ENCODE measurements at regions not wholly inside any gene's neighbourhood (a gene's known extent, or its start where the extent isn't known, plus 50 kb on each side); places are given as distances from the start of the nearest gene placed in this dataset.

DNA sequence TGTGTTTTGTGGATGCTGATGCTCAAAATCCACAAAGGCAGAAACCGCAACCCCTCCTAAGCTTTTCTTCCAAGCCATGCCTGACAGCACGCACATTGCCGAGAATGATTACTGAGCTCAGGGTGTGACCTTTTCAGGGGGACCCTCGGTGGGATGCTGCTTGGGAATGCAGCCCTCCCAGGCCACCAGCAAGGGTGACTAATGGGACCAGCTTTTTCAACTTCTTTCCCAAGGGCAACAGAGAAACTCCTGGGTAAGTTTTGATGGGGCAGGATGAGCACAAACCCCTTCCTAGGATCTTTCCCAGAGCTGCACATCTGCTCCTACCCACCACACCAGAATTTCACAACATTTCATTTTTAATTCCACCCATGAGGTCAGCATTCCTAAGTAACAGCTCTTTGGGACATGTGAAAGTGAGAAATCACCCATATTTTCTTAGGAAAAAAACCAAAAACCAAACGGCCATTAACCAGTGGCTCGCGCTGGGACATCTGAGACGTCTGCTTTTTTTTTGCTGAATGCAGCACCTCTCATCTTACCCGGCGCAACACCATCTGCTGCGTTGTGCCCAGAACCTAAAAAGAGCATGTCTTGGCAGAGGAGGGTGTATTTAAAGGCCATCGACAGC, 119.0 kb downstream of the ARL4C start:
- Histone ChIP-seq H3K9me2 (replicated peaks; ENCODE audit: insufficient read depth, low read length) (no peaks in the 10 kb centered on the region), H4K20me1 (ENCODE audit: insufficient read depth, low read length) (no peaks in the 10 kb centered on the region), H3K4me3 (ENCODE audit: low read length) (no peak overlapping the region), H3K9ac (ENCODE audit: low read length) (no peak overlapping the region), H3K79me2 (ENCODE audit: low read length) (no peaks in the 10 kb centered on the region), H3K27me3 (replicated peaks; ENCODE audit: insufficient read depth, low read length) (no peaks in the 10 kb centered on the region), H3K4me2 (ENCODE audit: low read depth, low read length) (no peak overlapping the region), H3K27ac (ENCODE audit: low read length) (no peak overlapping the region), H3F3A (ENCODE audit: insufficient read depth, low read length) (no peaks in the 10 kb centered on the region), H3K9me3 (replicated peaks; ENCODE audit: insufficient read depth, low read length) (no peaks in the 10 kb centered on the region), H3K4me1 (ENCODE audit: low read length) (no peaks in the 10 kb centered on the region), H3K36me3 (replicated peaks; ENCODE audit: insufficient read depth, low read length) (no peaks in the 10 kb centered on the region), H2AFZ (ENCODE audit: low read length) (no peak overlapping the region)
- TF ChIP-seq EZH2 (optimal IDR thresholded peaks at IDR 0.05; ENCODE audit: low read depth, low read length): no peak
- no peak for TF ChIP-seq EZH2phosphoT487 (IDR thresholded peaks at IDR 0.05; ENCODE audit: low read length)
- TF ChIP-seq, protein P1, sequence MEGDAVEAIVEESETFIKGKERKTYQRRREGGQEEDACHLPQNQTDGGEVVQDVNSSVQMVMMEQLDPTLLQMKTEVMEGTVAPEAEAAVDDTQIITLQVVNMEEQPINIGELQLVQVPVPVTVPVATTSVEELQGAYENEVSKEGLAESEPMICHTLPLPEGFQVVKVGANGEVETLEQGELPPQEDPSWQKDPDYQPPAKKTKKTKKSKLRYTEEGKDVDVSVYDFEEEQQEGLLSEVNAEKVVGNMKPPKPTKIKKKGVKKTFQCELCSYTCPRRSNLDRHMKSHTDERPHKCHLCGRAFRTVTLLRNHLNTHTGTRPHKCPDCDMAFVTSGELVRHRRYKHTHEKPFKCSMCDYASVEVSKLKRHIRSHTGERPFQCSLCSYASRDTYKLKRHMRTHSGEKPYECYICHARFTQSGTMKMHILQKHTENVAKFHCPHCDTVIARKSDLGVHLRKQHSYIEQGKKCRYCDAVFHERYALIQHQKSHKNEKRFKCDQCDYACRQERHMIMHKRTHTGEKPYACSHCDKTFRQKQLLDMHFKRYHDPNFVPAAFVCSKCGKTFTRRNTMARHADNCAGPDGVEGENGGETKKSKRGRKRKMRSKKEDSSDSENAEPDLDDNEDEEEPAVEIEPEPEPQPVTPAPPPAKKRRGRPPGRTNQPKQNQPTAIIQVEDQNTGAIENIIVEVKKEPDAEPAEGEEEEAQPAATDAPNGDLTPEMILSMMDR (IDR thresholded peaks at IDR 0.05; ENCODE audit: low read length): no peak
- DNase-seq: no peak

DNA sequence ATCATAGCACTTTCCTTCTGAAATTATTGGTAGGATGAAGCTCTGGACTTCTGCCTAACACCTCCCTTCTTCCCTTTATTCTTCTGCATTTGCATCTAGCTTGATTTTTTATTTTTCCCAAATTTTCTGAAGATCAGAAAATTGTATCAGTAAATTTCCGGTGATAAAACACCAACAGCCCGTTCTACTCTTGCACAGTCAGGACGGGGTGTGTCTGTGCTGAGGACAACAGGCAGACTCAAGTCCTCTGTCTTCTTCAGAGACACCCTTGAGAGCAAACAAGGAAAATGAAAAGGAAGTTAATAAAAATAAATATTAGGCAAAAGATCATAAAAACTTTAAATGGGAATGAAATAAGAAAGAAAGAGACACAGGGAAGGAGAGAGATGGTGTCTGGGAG, 120.7 kb downstream of the ARL4C start:
- H3K4me3 ChIP-seq (ENCODE audit: low read length): no peak overlapping the region
- H4K20me1 ChIP-seq (ENCODE audit: insufficient read depth, low read length): no peaks in the 10 kb centered on the region
- H3K36me3 ChIP-seq (replicated peaks; ENCODE audit: insufficient read depth, low read length): no peaks in the 10 kb centered on the region
- H3K4me1 ChIP-seq (ENCODE audit: low read length): no peaks in the 10 kb centered on the region
- no peak overlapping the region for H3K9ac ChIP-seq (ENCODE audit: low read length)
- no peak overlapping the region for H3K4me2 ChIP-seq (ENCODE audit: low read depth, low read length)
- no peak for DNase-seq
- H3K79me2 ChIP-seq (ENCODE audit: low read length): no peaks in the 10 kb centered on the region
- H3K9me3 ChIP-seq (replicated peaks; ENCODE audit: insufficient read depth, low read length): no peaks in the 10 kb centered on the region
- TF ChIP-seq EZH2phosphoT487 (IDR thresholded peaks at IDR 0.05; ENCODE audit: low read length) (no peak), EZH2 (optimal IDR thresholded peaks at IDR 0.05; ENCODE audit: low read depth, low read length) (no peak)
- TF ChIP-seq, protein P1 (IDR thresholded peaks at IDR 0.05; ENCODE audit: low read length): no peak
- no peaks in the 10 kb centered on the region for H3K9me2 ChIP-seq (replicated peaks; ENCODE audit: insufficient read depth, low read length)
- no peaks in the 10 kb centered on the region for H3F3A ChIP-seq (ENCODE audit: insufficient read depth, low read length)
- H2AFZ ChIP-seq (ENCODE audit: low read length): no peak overlapping the region
- no peak overlapping the region for H3K27ac ChIP-seq (ENCODE audit: low read length)
- H3K27me3 ChIP-seq (replicated peaks; ENCODE audit: insufficient read depth, low read length): no peaks in the 10 kb centered on the region

DNA sequence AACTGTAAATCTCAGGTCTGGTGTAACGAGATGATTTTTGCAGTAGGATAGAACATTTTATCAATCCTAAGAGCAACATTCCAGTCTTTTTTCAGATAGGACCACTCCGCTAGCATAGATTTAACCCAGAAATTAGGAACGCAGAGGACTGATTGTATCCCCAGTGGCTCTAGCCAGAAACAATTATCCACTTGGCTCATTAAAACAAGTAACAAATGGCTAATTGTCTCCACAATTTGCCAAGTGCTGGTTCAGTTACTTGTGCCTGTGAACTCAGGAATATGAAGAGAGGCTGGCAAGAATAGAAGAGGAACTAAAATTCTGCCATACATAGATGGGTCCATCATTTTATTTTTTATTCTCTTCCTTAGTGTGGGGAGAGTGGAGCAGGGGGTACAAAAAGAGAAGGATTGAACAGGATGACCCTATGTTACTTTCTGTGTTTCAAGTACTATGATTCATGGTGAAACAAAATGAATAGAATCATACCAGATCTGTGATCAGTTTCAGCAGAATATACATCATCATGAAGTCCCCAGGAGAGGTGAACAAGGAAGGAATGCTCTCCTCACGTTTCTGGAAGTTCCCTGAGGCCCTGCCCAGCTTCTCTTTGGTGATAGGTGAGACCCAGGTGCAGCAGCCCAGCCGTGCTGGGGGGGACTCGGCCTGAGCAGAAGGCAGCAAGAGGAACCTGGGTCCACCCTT, 121.6 kb downstream of the ARL4C start:
- Histone ChIP-seq H3K27me3 (replicated peaks; ENCODE audit: insufficient read depth, low read length) (no peaks in the 10 kb centered on the region), H3K4me3 (ENCODE audit: low read length) (no peak overlapping the region), H3K27ac (ENCODE audit: low read length) (no peak overlapping the region), H3K36me3 (replicated peaks; ENCODE audit: insufficient read depth, low read length) (no peaks in the 10 kb centered on the region), H3K79me2 (ENCODE audit: low read length) (no peaks in the 10 kb centered on the region), H2AFZ (ENCODE audit: low read length) (no peak overlapping the region), H3K9me2 (replicated peaks; ENCODE audit: insufficient read depth, low read length) (no peaks in the 10 kb centered on the region), H4K20me1 (ENCODE audit: insufficient read depth, low read length) (no peaks in the 10 kb centered on the region), H3F3A (ENCODE audit: insufficient read depth, low read length) (no peaks in the 10 kb centered on the region), H3K4me1 (ENCODE audit: low read length) (no peaks in the 10 kb centered on the region), H3K9ac (ENCODE audit: low read length) (no peak overlapping the region), H3K9me3 (replicated peaks; ENCODE audit: insufficient read depth, low read length) (no peaks in the 10 kb centered on the region), H3K4me2 (ENCODE audit: low read depth, low read length) (no peak overlapping the region)
- TF ChIP-seq, protein P1 (IDR thresholded peaks at IDR 0.05; ENCODE audit: low read length): no peak
- no peak for DNase-seq
